GM18870 (cell line): ENCODE measurements at regions not wholly inside any gene's neighbourhood (a gene's known extent, or its start where the extent isn't known, plus 50 kb on each side); places are given as distances from the start of the nearest gene placed in this dataset.
A peak's percentile ranks its signal among the peaks of the same experiment; 100 is the strongest.

Experiments
- ATAC-seq: cut with Tn5 transposase; IDR thresholded peaks from one replicate; pipeline ENCODE4 v1.9.1; 2021; ENCODE audit warnings: moderate library complexity; ENCODE audit not compliant: unreplicated experiment

DNA sequence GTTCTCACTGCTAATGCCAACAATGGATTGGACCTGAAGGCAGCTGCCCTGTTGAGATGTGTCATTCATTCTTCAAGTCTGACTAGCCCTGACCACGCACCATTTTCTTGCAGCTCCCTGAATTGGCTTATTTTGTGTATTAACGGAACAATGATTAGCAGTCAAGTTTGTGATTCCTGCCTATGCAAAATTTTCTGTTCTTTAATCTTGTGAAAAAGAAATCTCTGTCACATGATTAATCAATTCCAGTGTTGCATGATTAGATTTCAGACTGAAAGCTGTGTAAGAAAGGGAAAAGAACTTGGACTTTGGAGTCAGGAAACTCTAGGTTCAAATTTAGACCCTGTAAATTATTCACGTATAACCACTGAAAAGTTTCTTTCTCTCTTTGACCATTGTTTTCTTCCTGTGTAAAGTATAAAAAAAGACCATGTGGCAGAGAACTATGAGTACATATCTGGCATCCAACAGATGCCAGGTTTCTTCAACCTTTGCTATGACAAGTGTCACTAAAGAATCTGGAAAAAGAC is 64.5 kb upstream of the SLC10A2 start:
- peak; percentile 93 for ATAC-seq

DNA sequence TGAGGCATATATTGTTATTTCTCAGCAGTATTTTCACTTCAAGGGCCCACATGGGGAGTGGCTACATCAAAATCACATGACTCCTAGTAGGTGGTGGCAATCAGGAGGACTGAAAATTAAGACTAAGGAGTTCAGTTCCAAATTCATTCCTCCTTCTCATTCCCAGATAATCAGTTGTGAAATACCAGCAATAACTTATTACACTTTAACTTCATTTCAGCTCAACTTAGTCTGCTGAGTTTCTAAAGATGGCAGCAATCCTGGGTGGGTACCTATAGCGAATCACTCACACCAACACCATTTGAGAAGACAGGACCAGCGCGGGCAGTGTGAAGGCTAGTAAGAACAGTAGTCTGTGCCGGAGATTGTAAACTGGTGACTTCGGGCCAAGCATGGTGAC is 63.9 kb upstream of the SLC10A2 start:
- no peak for ATAC-seq
